ENCODE measurements at regions not wholly inside any gene's neighbourhood (a gene's known extent, or its start where the extent isn't known, plus 50 kb on each side); places are given as distances from the start of the nearest gene placed in this dataset.

- TF ChIP-seq CTCF (IDR thresholded peaks at IDR 0.05; ENCODE audit: low read depth, low read length): no peak
- no peak for TF ChIP-seq MAX (IDR thresholded peaks at IDR 0.05; ENCODE audit: low read depth, low read length)
- TF ChIP-seq POLR2A (IDR thresholded peaks at IDR 0.05; ENCODE audit: extremely low read depth, insufficient read length): no peak
- no peak for TF ChIP-seq MYC (IDR thresholded peaks at IDR 0.05; ENCODE audit: low read depth, low read length)
These were observed 608.6 kb upstream of the CELF4 start for GRCh38 chr18:38174173-38174572.
